GM19438 (cell line): ENCODE measurements at regions not wholly inside any gene's neighbourhood (a gene's known extent, or its start where the extent isn't known, plus 50 kb on each side); places are given as distances from the start of the nearest gene placed in this dataset.
"Not testable (repeated sequence)": the region's sequence is repeated elsewhere in the genome, so short reads cannot be mapped to it uniquely, and the experiment has no call there.

Experiments used
- ATAC-seq: cut with Tn5 transposase; IDR thresholded peaks from one replicate; pipeline ENCODE4 v1.9.1; 2021; ENCODE audit warnings: low read depth; ENCODE audit not compliant: unreplicated experiment

DNA sequence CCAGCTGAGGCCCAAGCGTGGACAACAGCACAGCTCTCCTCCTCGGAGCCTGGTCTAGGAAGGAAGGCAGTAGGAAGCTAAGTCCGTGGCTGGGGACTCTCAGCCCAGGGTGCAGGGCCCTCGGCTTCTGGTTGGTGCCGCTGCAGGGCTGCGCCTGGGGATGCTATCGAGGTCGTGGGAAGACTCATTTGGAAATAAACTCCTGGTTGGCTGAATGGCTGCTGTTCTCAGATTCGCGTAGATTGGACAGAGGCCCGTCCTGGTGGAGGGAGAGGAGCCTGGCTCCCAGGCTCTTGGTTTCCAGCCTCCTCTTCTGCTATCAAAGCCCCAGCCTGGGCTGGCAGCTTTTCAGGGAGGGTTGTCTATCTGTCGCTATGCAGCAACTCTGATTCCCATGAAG, 152.6 kb upstream of the FZD8 start:
- ATAC-seq: no peak

DNA sequence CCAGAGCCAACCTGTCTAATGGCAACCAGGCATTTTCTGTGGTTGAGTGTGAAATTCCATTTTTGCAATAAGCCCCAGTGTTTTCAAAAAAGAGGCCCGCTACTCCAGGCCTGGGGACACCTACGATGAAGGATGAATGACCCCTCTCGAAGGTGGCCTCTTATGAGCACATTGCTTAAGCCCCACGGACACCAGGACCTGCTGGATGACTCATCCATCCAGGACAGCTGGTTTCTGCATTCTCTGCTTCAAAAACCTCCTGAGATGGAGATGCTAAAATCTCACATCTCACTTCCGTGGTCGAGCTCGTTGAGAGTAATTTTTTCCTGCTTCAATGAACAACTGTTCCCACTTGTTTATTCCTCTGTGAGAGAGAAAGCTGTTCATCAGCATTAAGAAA, 150.2 kb upstream of the FZD8 start:
- no peak for ATAC-seq

DNA sequence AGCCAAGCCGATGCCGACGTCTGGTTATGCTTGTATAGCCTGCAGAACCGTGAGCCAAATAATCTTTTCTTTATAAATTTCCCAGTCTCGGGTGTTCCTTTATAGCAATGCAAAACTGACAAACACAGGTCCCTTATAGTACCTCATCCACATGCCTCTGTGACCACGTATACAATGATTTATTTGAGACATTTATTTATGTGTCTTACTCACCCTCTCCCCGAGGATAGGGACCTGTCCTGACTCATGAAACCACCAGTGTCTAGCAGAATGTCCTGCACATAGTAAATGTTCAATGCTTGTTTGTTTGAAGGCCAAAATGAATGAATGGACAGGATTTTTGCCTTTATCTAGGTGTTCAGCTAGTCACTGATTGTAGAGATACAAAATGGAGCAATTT, 147.9 kb upstream of the FZD8 start:
- no peak for ATAC-seq

DNA sequence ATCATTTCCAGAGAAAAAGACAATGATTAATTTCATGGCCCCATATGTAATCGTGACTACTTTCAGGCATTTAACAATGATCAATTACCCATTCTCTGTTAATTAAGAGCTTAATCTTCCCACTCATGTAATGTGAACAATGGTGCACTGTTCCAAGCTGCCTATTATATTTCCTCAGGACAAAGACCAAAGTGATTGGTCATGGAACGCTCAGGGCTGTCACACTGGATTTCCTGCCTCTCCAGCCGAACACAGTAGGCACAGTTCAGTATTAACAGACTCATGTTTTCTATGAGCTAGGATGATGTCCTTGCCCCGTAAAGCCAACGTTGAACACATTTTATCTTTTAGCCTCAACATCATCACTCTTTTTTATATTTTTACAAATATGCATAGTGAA, 142.7 kb upstream of the FZD8 start:
- no peak for ATAC-seq

DNA sequence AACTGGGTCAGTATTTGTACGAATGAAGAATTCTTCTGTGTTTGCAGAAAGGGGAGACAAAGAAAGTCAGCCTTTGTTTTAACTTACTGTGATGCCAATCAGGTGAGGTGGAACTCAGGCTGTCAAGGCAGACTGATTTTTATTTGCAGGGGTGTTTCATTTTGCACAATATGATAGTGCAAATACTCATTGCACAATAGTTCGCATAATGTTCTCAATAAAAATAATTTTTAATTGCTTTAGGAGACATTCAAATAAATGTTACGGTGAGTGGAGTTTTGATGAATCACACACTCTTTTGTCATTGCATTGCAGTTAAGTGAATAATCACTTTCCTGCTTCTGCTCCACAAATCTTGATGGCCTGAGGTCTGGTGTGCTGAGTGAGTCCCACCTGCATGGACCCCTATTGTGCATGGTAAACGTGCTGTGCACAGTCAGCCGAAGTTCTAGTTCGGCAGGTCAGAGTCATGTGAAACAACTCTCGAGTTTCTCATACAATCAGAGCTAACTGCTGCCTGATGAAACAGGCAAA, 141.3 kb upstream of the FZD8 start:
- no peak for ATAC-seq

DNA sequence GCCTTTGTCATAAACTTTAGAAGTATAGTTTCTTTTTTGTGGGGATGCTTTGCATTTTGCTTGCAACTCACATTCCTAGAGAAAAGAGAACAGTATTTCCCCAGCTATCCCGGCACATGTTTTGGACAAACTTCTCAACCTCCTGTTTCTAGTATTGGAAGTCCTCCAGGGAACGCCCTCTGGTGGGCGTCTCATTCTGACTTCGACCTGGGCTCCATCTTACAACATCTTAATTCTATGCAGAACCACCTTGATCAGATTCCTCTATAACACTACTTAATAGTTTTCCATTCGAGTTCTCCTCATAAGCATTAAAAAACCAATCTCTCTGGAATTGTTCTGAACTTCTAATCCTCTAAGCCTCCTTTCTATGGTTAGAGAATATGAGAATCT, 139.5 kb upstream of the FZD8 start:
- ATAC-seq: no peak

DNA sequence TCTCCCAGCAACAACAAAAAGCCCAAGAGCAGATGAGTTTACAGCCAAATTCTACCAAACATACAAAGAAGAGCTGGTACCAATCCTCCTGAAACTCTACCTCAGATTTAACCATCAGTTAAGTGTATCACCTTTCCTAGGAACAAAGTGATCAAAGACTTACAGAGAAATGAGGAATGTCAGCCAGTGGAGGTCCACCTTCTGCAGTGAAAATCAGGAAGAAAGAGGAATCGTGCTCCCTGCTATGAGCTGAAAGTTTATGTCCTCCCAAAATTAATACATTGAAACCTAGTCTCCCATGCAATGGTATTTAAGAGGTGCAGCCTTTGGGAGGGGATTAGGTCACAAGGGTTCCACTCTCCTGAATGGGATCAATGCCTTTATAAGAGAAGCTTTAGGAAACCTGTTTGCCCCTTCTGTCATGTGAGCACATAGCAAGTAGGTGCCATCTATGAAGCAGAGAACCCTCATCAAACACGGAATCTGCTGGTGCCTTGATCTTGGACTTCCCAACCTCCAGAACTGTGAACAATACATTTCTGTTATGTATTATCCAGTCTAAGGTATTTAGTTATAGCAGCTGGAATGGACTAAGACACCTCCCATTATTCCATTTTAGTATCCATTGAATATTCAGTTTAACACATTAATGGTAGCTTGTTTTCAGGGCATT, 139.0 kb upstream of the FZD8 start:
- no peak for ATAC-seq

DNA sequence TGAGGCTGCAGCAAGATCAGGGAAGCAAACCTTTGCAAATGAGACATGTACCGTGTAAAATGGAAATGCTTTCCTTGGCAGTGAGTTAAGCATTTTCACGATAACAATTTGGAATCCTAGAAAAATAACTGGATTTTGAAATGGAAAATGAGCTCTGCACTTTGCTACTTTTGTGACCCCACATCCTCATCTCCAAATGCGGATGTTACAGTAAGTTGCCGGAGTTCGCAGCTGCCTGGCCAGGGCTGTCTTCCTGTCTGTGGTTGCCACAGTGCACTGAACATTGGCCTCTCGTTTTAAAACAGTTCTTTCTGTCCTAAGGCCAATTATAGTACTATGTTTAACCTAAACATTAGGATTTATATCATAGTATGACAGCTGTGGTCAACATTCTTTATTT, 136.2 kb upstream of the FZD8 start:
- ATAC-seq: no peak

DNA sequence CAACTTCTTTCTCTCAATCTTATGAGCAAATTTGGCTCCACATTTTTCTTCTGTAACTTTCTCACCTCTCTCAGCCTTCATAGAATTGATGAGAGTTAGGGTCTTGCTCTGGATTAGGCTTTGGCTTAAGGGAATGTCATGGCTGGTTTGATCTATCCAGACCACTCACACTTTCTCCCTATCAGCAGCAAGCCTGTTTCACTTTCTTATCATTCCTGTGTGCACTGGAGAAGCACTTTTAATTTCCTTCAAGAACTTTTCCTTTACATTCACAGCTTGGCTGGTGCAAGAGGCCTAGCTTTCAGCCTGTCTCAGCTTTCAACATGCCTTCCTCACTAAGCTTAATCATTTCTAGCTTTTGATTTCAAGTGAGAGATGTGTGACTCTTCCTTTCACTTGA, 134.5 kb upstream of the FZD8 start:
- ATAC-seq: not testable (repeated sequence)

DNA sequence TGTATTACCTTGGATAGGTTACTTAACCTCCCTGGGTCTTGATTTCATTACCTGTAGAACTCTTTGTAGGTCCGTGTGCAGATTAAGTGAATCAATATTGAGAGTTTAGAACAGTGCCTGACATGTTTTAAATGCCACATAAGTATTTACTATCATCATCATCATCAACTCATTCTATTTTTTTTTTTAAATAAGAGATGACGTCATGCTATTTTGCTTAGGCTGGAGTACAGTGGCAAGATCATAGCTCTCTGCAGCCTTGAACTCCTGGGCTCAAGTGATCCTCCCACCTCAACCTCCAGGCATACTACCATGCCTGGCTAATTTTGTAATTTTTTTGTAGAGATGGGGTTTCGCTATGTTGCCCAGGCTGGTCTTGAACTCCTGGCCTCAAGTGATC, 132.0 kb upstream of the FZD8 start:
- ATAC-seq: no peak

DNA sequence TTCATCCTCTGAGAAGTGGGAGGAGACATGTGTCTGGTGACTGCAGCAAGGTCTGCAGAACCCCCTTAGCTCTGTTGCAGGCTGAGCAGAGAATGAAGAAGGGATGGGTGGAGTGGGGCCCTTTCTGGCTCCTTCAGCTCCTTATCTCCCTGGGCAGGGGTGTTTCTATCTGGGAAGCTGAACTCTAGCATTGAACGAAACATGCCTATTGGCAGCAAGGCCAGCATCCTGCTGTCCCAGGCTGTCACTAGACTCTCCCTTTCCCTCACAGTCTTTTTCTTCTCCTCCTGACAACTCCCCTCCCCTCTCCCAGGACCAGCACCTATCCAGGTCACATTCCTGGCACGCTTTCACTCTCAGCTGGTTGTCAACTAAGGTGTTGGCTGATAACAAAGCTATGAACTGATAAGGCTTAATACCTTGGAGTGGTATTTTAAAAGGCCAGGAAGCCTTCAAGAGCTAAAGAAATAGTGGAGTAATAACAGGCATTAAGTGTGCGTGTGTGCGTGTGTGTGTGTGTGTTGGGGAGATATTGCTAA, 128.8 kb upstream of the FZD8 start:
- no peak for ATAC-seq

DNA sequence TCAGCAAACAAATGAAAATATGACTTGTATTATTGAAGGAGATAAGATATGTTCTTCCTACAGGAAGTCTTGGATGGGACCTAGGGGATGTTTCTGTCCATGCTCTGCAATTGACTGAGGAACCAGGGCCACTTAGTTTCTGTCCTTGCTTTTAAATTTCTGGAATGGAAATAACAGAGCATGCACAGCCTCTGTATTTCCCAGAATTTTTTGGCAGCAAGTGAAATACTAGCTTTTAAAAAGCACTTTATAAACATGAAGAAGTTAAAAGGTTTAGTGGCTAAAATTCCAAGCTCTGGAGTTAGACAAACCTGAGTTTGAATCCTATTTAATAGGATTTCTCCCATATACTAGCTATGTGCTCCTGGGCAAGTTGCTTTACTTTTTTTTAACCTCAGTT, 127.7 kb upstream of the FZD8 start:
- no peak for ATAC-seq

DNA sequence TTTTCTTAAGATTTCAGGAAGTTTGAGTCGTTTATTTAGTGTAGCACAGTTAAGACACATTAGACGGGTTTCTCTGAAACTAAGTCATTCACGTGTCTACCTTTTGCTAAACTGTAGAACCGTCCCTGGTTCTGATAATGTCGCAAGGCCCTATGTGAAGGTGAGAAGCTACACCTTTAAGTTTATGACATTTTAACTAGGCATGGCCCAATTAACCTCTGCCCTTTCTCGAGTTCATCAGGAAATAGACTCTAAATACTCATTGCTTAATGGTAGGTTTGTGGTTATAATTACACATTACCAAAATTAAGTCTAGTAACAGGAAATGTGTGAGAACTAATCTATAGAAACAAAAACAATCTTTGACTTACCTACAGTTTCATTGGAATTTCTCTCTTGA, 126.6 kb upstream of the FZD8 start:
- ATAC-seq: no peak

DNA sequence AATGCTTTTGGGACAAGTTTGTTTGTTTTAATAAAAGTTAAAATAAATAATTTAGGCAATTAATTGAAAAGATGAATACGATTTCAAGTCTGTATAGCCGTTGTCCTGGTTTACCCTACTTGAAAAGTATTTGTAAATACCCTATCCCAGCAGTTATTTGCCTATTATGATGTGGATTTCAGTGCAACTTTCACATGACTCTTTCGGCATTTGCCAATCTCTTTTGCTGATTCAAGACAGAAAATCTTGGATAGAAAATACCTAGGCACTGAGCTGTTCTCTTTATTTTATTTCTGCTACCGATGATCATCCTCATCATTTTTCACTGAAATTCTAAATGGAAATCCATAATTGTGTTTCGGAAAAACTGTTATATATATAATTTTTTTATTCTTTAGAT, 125.9 kb upstream of the FZD8 start:
- no peak for ATAC-seq

DNA sequence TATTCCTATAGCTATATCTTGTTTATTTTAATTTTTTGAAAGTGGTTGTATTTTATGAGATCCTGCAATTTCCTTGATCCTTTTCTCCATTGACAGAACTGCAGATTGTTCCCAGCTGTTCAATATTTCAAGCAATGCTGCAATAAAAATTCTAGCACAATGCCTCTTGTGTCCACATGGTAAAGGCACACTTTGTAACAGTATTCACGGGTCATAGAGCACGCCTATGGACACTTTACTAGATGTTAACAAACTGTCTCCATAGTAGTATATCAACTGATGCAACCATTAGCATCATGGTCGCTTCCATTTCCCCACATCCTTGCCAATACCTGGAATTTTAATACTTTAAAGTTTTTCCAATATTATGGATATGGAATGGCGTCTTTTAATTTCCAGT, 123.9 kb upstream of the FZD8 start:
- ATAC-seq: no peak

DNA sequence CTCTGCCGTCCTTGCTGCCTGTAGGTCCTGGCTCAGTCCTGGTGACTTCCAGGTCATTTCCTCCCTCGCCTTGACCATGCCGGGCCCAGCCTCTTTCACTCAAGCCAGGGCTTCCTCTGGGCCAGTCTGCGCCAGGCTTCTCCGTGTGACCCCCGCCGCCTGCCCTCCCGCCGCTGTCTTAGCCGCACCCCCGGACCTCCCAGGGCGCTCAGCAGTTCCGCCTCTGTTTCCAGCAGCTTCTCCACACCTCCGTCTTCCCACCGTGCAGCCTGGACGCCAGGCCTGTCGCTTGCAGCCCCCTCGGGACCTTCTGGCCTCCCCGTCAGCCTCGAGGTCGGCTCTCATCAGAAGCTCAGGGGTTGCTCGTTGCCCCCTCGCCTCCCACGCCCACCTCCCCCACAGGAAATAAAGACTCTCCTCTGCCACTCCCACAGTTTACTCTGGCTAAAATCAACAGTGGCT, 123.0 kb upstream of the FZD8 start:
- no peak for ATAC-seq

DNA sequence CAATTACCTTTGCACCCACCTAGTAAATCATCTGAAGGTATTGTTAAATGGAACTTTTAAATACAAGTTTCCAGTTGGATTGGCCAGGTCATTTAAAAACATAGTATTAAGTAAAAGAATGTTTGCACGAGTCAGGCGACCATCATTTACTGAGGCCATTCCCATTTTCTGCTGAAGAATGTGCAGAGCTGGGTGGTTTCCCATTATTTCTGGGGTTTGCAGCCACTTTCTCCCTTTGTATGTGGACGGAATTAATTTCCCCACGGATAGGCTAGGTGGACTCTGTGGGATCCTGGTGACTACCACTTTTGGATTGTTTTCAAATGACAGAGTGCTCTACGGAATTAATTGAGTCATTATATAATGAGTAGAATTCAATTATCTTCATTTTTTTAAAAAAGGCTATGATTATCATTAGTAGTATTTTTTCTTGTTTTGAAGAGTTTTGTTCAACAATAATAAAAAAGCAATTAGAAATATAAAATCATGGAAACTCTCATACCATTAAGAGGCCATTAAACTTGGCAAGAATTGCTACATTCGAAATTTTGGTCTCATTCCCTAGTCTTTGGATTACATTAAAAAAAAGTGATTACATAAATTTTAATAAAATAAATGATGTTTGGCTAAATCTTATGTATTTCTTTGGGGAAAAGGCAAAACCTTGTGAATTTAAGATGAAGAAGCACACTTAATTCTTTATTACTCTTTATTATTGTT, 120.4 kb upstream of the FZD8 start:
- no peak for ATAC-seq

DNA sequence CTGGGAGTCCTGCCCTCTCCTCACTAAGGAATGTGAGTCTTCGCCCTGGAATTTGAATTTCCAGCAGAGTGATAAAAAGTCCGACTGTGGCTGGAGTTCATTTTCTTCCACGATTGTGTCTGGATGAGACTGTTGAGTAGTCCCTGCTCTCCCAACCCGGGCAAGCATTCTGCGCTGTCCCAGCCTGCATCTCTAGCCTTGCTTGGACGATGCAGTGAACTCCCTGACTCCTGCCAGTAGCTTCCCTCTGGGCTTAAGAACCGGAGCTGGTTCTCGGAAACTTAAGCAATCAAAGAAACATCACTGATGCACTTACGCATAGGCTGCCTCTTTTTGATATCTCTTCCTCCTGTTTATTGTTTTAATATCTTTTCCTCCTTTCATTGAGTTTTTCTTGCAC, 116.0 kb upstream of the FZD8 start:
- no peak for ATAC-seq

DNA sequence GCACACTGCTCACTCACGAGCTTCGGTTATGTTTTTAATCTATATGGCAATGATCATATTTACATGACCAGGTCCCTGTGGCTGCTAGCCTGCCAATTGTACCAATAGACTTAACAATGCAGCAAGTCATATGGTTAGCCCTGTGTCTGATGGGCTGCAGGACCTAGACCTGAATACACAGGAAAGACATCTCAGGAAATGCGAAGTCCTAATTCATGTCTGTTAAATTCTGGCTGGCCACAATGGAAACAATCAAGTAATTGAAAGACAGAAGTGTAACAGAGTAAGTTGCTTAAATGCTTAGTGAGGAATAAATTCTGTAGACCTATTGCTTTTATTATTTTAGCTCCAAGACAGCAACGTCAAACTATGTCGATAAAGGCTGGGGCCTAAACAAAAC, 112.4 kb upstream of the FZD8 start:
- no peak for ATAC-seq

DNA sequence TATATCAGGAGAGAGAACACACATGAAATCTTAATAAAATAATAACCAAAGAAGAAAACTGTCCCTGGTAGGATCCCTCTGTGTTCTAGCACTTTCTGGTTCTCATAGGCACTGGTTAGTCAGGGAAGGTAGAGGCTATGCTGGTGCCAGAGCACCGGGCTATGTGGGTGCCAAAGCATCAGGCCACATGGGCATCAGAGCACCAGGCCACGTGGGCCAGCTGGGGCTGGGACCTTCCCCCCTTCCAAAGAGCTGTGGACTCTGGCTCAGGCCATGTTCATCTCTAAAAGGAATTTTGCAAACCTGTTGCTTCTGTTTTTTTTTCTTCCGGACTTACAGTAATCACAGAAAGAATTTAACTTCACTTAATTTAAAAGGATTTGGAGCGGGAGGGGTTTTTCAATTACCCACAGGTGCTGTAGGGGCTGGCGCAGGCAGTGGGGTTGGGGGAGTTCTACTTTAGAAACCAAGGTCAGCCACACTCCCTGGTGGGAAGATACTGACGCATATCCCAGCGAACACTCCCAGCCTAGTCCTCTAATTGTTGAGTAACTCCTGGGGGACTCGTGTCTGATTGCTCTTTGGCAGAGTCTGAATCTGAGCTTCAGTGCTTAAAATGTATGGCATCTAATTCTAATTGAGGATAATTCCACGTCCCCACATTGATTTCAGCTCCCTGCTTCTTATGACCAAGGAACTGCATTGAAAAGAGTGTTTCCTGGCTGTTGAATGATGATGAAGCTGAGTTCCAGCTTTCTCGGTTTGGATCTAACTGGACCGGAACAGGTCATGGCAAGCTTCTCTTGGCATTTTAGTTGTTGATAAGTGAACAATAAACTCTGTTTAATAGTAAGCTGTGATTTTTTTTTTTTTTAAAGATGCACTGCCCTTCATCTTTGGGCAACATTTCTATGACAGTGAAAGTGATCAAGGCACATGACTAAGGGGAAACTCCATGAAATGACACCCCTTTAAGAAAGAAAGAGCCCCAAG, 110.7 kb upstream of the FZD8 start:
- ATAC-seq: no peak

DNA sequence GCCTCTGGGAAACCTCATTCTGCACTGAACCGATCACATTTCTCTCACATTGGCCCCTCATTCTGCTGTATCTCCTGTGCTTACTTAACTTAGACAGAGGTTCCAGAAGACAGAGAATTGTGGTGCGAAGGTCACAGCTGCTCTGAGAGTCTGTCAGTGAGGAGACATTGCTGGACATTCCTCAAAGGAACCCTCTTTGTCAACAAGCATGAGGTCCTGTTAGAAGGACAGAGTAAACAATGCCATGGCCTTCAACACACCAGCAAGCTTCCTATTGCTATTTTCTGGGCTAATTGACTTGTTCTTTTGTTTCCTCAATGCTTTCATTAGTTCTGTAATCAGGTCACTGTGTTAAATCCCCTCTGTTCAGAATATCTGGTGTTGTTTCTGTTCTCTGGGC, 109.3 kb upstream of the FZD8 start:
- no peak for ATAC-seq
